T-helper 2 cell treated with Interferon-gamma antibody and Interleukin-4, amounts not matched to agents 5 μg/mL and 100 μg/mL, for 36 hours (primary cell): ENCODE measurements at regions not wholly inside any gene's neighbourhood (a gene's known extent, or its start where the extent isn't known, plus 50 kb on each side); places are given as distances from the start of the nearest gene placed in this dataset.

Experiments used
- DNase-seq: peaks from one replicate; pipeline ENCODE4 v3.0.0; 2021; ENCODE audit warnings: low spot score
- H3K27ac Mint-ChIP-seq: one replicate; pipeline ENCODE4 v1.8.0; 2021; ENCODE audit warnings: mild to moderate bottlenecking, mixed read lengths
- H3K27me3 Mint-ChIP-seq: one replicate; pipeline ENCODE4 v1.8.0; 2021; ENCODE audit warnings: low read depth, mixed read lengths
- H3K36me3 Mint-ChIP-seq: one replicate; pipeline ENCODE4 v1.8.0; 2021; ENCODE audit warnings: low read depth, mixed read lengths
- H3K4me1 Mint-ChIP-seq: one replicate; pipeline ENCODE4 v1.8.0; 2021; ENCODE audit warnings: low read depth, mixed read lengths
- H3K4me3 Mint-ChIP-seq: one replicate; pipeline ENCODE4 v1.8.0; 2022; ENCODE audit warnings: mild to moderate bottlenecking, moderate library complexity, mixed read lengths
- H3K9me3 Mint-ChIP-seq: one replicate; pipeline ENCODE4 v1.8.0; 2021; ENCODE audit warnings: mixed read lengths

- no peaks in the 10 kb centered on the region for H3K36me3 Mint-ChIP-seq
- no peak for DNase-seq
- no peak overlapping the region for H3K4me3 Mint-ChIP-seq
- H3K4me1 Mint-ChIP-seq, result no peaks in the 10 kb centered on the region
- no peaks in the 10 kb centered on the region for H3K9me3 Mint-ChIP-seq
- H3K27ac Mint-ChIP-seq, result no peak overlapping the region
- H3K27me3 Mint-ChIP-seq, result no peaks in the 10 kb centered on the region
These were observed 60.5 kb downstream of the NR2F2 start for GRCh38 chr15:96390986-96391385.

GRCh38 chr15:96392380-96393208, 62.1 kb downstream of the NR2F2 start:
- Mint-ChIP-seq H3K27ac (no peak overlapping the region), H3K4me1 (no peaks in the 10 kb centered on the region), H3K36me3 (no peaks in the 10 kb centered on the region), H3K27me3 (no peaks in the 10 kb centered on the region), H3K4me3 (no peak overlapping the region), H3K9me3 (no peaks in the 10 kb centered on the region)
- no peak for DNase-seq

- H3K9me3 Mint-ChIP-seq, result no peaks in the 10 kb centered on the region
- H3K27ac Mint-ChIP-seq, result no peak overlapping the region
- DNase-seq, result no peak
- H3K36me3 Mint-ChIP-seq, result no peaks in the 10 kb centered on the region
- H3K27me3 Mint-ChIP-seq, result no peaks in the 10 kb centered on the region
- no peaks in the 10 kb centered on the region for H3K4me1 Mint-ChIP-seq
- H3K4me3 Mint-ChIP-seq, result no peak overlapping the region
These were observed 62.7 kb downstream of the NR2F2 start for GRCh38 chr15:96393209-96393513.

GRCh38 chr15:96395687-96396086, 65.2 kb downstream of the NR2F2 start:
- Mint-ChIP-seq H3K4me3 (no peak overlapping the region), H3K4me1 (no peaks in the 10 kb centered on the region), H3K9me3 (no peaks in the 10 kb centered on the region), H3K36me3 (no peaks in the 10 kb centered on the region), H3K27ac (no peak overlapping the region), H3K27me3 (no peaks in the 10 kb centered on the region)
- no peak for DNase-seq

GRCh38 chr15:96398776-96399175, 68.3 kb downstream of the NR2F2 start:
- no peak for DNase-seq
- Mint-ChIP-seq H3K27me3 (no peaks in the 10 kb centered on the region), H3K36me3 (no peaks in the 10 kb centered on the region), H3K4me1 (no peaks in the 10 kb centered on the region), H3K4me3 (no peak overlapping the region), H3K27ac (no peak overlapping the region), H3K9me3 (no peaks in the 10 kb centered on the region)

- no peak for DNase-seq
- Mint-ChIP-seq H3K4me3 (no peak overlapping the region), H3K4me1 (no peaks in the 10 kb centered on the region), H3K27ac (no peak overlapping the region), H3K36me3 (no peaks in the 10 kb centered on the region), H3K9me3 (no peaks in the 10 kb centered on the region), H3K27me3 (peaks cover 13% of the 10 kb centered on the region)
These were observed 71.9 kb downstream of the NR2F2 start for GRCh38 chr15:96402403-96402802.

- Mint-ChIP-seq H3K27me3 (peaks cover 18% of the 10 kb centered on the region), H3K27ac (no peak overlapping the region), H3K4me3 (no peak overlapping the region), H3K36me3 (no peaks in the 10 kb centered on the region), H3K4me1 (no peaks in the 10 kb centered on the region), H3K9me3 (no peaks in the 10 kb centered on the region)
- no peak for DNase-seq
These were observed 72.6 kb downstream of the NR2F2 start for GRCh38 chr15:96403071-96403470.

- H3K4me1 Mint-ChIP-seq, result no peaks in the 10 kb centered on the region
- H3K27me3 Mint-ChIP-seq, result peaks cover 24% of the 10 kb centered on the region
- H3K4me3 Mint-ChIP-seq, result no peak overlapping the region
- no peaks in the 10 kb centered on the region for H3K36me3 Mint-ChIP-seq
- no peak for DNase-seq
- no peaks in the 10 kb centered on the region for H3K9me3 Mint-ChIP-seq
- H3K27ac Mint-ChIP-seq, result no peak overlapping the region
These were observed 73.4 kb downstream of the NR2F2 start for GRCh38 chr15:96403932-96404331.

GRCh38 chr15:96404560-96404959, 74.1 kb downstream of the NR2F2 start:
- no peaks in the 10 kb centered on the region for H3K36me3 Mint-ChIP-seq
- no peak overlapping the region for H3K4me3 Mint-ChIP-seq
- no peak overlapping the region for H3K27ac Mint-ChIP-seq
- DNase-seq, result no peak
- no peaks in the 10 kb centered on the region for H3K9me3 Mint-ChIP-seq
- no peaks in the 10 kb centered on the region for H3K4me1 Mint-ChIP-seq
- H3K27me3 Mint-ChIP-seq, result peaks cover 29% of the 10 kb centered on the region

- Mint-ChIP-seq H3K36me3 (no peaks in the 10 kb centered on the region), H3K27ac (no peak overlapping the region), H3K9me3 (no peaks in the 10 kb centered on the region), H3K27me3 (peaks cover 45% of the 10 kb centered on the region), H3K4me3 (no peak overlapping the region), H3K4me1 (no peaks in the 10 kb centered on the region)
- DNase-seq, result no peak
These were observed 75.8 kb downstream of the NR2F2 start for GRCh38 chr15:96406291-96406690.

GRCh38 chr15:96406701-96407100, 76.2 kb downstream of the NR2F2 start:
- DNase-seq, result no peak
- Mint-ChIP-seq H3K36me3 (no peaks in the 10 kb centered on the region), H3K4me1 (no peaks in the 10 kb centered on the region), H3K4me3 (no peak overlapping the region), H3K9me3 (no peaks in the 10 kb centered on the region), H3K27ac (no peak overlapping the region), H3K27me3 (peaks cover 49% of the 10 kb centered on the region)

- H3K27me3 Mint-ChIP-seq, result peaks cover 57% of the 10 kb centered on the region
These were observed 77.0 kb downstream of the NR2F2 start for GRCh38 chr15:96407482-96407881.

GRCh38 chr15:96408591-96409183, 78.2 kb downstream of the NR2F2 start:
- peaks cover 69% of the 10 kb centered on the region for H3K27me3 Mint-ChIP-seq
- H3K27ac Mint-ChIP-seq, result no peak overlapping the region
- no peak overlapping the region for H3K4me3 Mint-ChIP-seq
- H3K9me3 Mint-ChIP-seq, result no peaks in the 10 kb centered on the region
- H3K4me1 Mint-ChIP-seq, result no peaks in the 10 kb centered on the region
- H3K36me3 Mint-ChIP-seq, result no peaks in the 10 kb centered on the region
- no peak for DNase-seq

More at GRCh38 chr15:96407482-96407881, 77.0 kb downstream of the NR2F2 start:
- Mint-ChIP-seq H3K9me3 (no peaks in the 10 kb centered on the region), H3K4me1 (no peaks in the 10 kb centered on the region), H3K27ac (no peak overlapping the region), H3K4me3 (no peak overlapping the region), H3K36me3 (no peaks in the 10 kb centered on the region)
- no peak for DNase-seq

- no peak for DNase-seq
- Mint-ChIP-seq H3K4me3 (no peak overlapping the region), H3K27ac (no peak overlapping the region), H3K27me3 (peaks cover 76% of the 10 kb centered on the region), H3K36me3 (no peaks in the 10 kb centered on the region), H3K9me3 (no peaks in the 10 kb centered on the region), H3K4me1 (no peaks in the 10 kb centered on the region)
These were observed 79.0 kb downstream of the NR2F2 start for GRCh38 chr15:96409215-96410138.
